Germinal center (tissue), 1 donor: ENCODE measurements at regions not wholly inside any gene's neighbourhood (a gene's known extent, or its start where the extent isn't known, plus 50 kb on each side); places are given as distances from the start of the nearest gene placed in this dataset.

ENCODE experiments used
- DNase-seq: peaks from one replicate; pipeline ENCODE4 v3.0.0; 2012; ENCODE audit warnings: mixed read lengths, low spot score

GRCh38 chr7:136807598-136807997 lies 60.9 kb upstream of the CHRM2 start:
- DNase-seq = no peak

- no peak for DNase-seq
These were observed 65.4 kb upstream of the CHRM2 start for GRCh38 chr7:136803028-136803427.

- no peak for DNase-seq
These were observed 84.5 kb upstream of the CHRM2 start for GRCh38 chr7:136783934-136784333.

GRCh38 chr7:136741941-136742340 lies 126.5 kb upstream of the CHRM2 start:
- no peak for DNase-seq

GRCh38 chr7:136728945-136729344 lies 139.5 kb upstream of the CHRM2 start:
- DNase-seq = no peak

GRCh38 chr7:136726460-136726859 lies 142.0 kb upstream of the CHRM2 start:
- no peak for DNase-seq

GRCh38 chr7:136717910-136718557 lies 150.4 kb upstream of the CHRM2 start:
- no peak for DNase-seq

- no peak for DNase-seq
These were observed 154.4 kb upstream of the CHRM2 start for GRCh38 chr7:136714062-136714461.

GRCh38 chr7:136710751-136711150 lies 157.7 kb upstream of the CHRM2 start:
- no peak for DNase-seq

GRCh38 chr7:136709876-136710275 lies 158.6 kb upstream of the CHRM2 start:
- DNase-seq = no peak

GRCh38 chr7:136702913-136703312 lies 165.5 kb upstream of the CHRM2 start:
- DNase-seq = no peak

- DNase-seq = no peak
These were observed 169.5 kb upstream of the CHRM2 start for GRCh38 chr7:136698977-136699376.

- DNase-seq = no peak
These were observed 170.2 kb upstream of the CHRM2 start for GRCh38 chr7:136698231-136698630.

- DNase-seq = no peak
These were observed 171.2 kb upstream of the CHRM2 start for GRCh38 chr7:136697271-136697670.

GRCh38 chr7:136693166-136694119 lies 175.0 kb upstream of the CHRM2 start:
- no peak for DNase-seq

- no peak for DNase-seq
These were observed 176.2 kb upstream of the CHRM2 start for GRCh38 chr7:136692221-136692620.

GRCh38 chr7:136688601-136689000 lies 179.9 kb upstream of the CHRM2 start:
- no peak for DNase-seq

GRCh38 chr7:136687693-136688322 lies 180.6 kb upstream of the CHRM2 start:
- DNase-seq = no peak

- no peak for DNase-seq
These were observed 182.8 kb upstream of the CHRM2 start for GRCh38 chr7:136685501-136686173.

- no peak for DNase-seq
These were observed 190.7 kb upstream of the CHRM2 start for GRCh38 chr7:136677471-136678365.

- DNase-seq = no peak
These were observed 200.9 kb upstream of the CHRM2 start for GRCh38 chr7:136667584-136667983.
